Astrocyte (in vitro differentiated cells and primary cell): ENCODE measurements at regions not wholly inside any gene's neighbourhood (a gene's known extent, or its start where the extent isn't known, plus 50 kb on each side); places are given as distances from the start of the nearest gene placed in this dataset.

Experiments
- EZH2 ChIP-seq: IDR thresholded peaks from 2 replicates; pipeline ENCODE4 v1.6.1; 2012; ENCODE audit warnings: mild to moderate bottlenecking, low read length, inconsistent platforms; ENCODE audit not compliant: insufficient read depth
- TF ChIP-seq, protein P1 (sequence below): IDR thresholded peaks from 2 replicates; pipeline ENCODE4 v1.5.1; 2011; ENCODE audit warnings: low read depth, mild to moderate bottlenecking, inconsistent platforms, low read length, moderate library complexity; ENCODE audit not compliant: insufficient read depth

DNA sequence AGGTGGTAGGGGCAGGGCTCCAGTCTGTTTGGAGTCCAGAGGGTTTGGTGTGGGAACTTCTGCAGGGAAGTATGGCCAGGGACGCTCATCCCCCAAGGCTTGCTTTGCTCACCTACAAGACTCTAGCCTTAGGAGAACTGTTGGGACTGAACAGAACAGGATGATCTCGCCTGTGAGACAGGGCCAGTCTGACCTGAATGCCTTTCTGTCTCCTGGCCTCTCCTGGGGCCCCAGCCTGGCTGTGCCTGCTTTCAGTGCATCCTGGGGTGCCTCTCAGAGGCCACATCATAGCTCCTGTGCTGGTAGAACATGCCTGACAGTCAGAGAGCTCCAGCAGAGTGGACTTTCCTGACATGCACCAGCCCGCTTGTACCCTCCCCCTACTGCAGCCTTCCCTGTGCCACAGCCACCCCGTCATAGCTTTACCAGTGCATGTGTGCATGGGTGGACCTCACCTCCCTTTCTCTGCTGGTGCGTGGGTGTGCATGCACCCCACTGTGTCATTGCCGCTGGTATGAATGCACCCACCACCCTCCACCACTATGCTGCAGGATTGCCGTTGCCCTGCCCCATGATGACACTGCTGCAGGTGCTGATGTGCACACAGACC is 165.8 kb downstream of the GIPC2 start:
- TF ChIP-seq, protein P1, sequence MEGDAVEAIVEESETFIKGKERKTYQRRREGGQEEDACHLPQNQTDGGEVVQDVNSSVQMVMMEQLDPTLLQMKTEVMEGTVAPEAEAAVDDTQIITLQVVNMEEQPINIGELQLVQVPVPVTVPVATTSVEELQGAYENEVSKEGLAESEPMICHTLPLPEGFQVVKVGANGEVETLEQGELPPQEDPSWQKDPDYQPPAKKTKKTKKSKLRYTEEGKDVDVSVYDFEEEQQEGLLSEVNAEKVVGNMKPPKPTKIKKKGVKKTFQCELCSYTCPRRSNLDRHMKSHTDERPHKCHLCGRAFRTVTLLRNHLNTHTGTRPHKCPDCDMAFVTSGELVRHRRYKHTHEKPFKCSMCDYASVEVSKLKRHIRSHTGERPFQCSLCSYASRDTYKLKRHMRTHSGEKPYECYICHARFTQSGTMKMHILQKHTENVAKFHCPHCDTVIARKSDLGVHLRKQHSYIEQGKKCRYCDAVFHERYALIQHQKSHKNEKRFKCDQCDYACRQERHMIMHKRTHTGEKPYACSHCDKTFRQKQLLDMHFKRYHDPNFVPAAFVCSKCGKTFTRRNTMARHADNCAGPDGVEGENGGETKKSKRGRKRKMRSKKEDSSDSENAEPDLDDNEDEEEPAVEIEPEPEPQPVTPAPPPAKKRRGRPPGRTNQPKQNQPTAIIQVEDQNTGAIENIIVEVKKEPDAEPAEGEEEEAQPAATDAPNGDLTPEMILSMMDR = no peak
- no peak for TF ChIP-seq EZH2
